ENCODE measurements at regions not wholly inside any gene's neighbourhood (a gene's known extent, or its start where the extent isn't known, plus 50 kb on each side); places are given as distances from the start of the nearest gene placed in this dataset.

DNA sequence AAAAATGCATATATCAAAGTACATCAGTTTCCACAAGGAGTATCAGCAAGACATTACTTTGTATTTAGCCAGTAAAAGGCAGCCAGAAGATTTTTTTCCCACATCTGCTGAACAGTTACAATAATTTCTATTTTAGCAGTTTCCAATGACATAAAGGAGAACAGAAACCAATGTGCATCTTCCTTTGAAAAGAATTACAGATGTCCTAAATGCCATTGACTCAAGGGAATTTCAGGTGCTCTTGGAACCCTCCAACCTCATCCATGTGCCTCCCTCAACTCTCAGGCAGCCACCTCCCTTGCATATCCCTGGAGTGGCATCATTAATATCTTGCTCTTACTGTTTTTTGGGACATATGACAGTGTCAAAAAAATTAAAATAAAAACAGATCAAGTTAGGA is 62.2 kb upstream of the ST8SIA1 start:
- TF ChIP-seq, protein P1, sequence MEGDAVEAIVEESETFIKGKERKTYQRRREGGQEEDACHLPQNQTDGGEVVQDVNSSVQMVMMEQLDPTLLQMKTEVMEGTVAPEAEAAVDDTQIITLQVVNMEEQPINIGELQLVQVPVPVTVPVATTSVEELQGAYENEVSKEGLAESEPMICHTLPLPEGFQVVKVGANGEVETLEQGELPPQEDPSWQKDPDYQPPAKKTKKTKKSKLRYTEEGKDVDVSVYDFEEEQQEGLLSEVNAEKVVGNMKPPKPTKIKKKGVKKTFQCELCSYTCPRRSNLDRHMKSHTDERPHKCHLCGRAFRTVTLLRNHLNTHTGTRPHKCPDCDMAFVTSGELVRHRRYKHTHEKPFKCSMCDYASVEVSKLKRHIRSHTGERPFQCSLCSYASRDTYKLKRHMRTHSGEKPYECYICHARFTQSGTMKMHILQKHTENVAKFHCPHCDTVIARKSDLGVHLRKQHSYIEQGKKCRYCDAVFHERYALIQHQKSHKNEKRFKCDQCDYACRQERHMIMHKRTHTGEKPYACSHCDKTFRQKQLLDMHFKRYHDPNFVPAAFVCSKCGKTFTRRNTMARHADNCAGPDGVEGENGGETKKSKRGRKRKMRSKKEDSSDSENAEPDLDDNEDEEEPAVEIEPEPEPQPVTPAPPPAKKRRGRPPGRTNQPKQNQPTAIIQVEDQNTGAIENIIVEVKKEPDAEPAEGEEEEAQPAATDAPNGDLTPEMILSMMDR (IDR thresholded peaks at IDR 0.05; ENCODE audit: low read depth, low read length) = no peak
- no peaks in the 10 kb centered on the region; the same call in 1 of the 2 replicates for H3K9me3 ChIP-seq (ENCODE audit: control insufficient read depth, insufficient read depth, low read length)
- H3K27me3 ChIP-seq (ENCODE audit: control insufficient read depth, insufficient read depth, low read length) = no peaks in the 10 kb centered on the region
- DNase-seq (ENCODE audit: low read depth, low spot score) = no peak
- CTCF ChIA-PET = no interaction called here
- no peak overlapping the region for H3K27ac ChIP-seq (ENCODE audit: low read depth, low read length)
- no peak overlapping the region for H3K4me3 ChIP-seq (ENCODE audit: low read depth, low read length)
- POLR2A ChIA-PET = no interaction called here

DNA sequence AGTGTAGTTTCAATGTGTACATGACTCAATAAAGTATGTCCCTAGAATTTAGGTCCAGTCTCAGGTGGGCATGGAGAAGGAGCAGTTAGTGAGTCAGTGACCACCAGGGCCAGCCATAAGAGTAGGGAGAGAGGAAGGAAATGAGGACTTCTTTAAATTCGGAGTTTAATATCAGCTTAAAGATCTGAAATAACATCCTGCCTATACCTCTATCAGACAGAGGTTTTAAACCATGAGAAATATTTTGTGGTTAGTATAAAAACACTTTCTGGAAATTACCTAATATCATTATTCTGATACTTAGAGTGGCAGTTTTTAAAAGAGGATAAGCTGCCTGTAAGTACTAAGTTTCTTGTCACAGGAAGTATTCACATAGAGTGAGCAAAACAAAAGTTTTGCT is 61.7 kb upstream of the ST8SIA1 start:
- ChIA-PET POLR2A (no interaction called here), CTCF (interaction anchor here (0.6 kb wide), 1 partner anchor 195 kb away, joined by 3 read pairs; no protein-coding TSS in a partner anchor)

DNA sequence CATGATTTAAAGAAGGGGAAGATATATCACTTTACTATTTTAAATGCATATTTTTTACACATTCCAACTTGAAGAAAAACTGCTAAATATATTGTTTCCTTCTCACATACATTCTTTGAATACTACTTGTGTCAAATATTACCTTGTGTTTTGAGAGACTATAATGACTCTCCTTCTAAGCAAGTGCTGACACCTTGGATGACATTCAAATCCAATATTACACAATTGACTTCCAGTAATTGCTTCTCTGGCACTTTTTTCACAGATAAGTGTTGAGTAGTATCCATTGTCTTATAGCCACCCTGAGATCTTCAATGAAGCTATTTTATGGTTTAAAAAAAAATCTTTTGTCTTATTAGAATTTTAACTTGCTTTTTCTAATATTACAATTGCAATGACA is 61.2 kb upstream of the ST8SIA1 start:
- CTCF ChIA-PET = interaction anchor here (0.6 kb wide), 1 partner anchor 195 kb away, joined by 3 read pairs; no protein-coding TSS in a partner anchor
- H3K4me3 ChIP-seq (ENCODE audit: low read depth, low read length) = no peak overlapping the region
- POLR2A ChIA-PET = no interaction called here
- TF ChIP-seq, protein P1 (IDR thresholded peaks at IDR 0.05; ENCODE audit: low read depth, low read length) = no peak
- no peak overlapping the region for H3K27ac ChIP-seq (ENCODE audit: low read depth, low read length)
- no peaks in the 10 kb centered on the region for H3K27me3 ChIP-seq (ENCODE audit: control insufficient read depth, insufficient read depth, low read length)
- H3K9me3 ChIP-seq (ENCODE audit: control insufficient read depth, insufficient read depth, low read length) = no peaks in the 10 kb centered on the region; the same call in 1 of the 2 replicates
- no peak for DNase-seq (ENCODE audit: low read depth, low spot score)

More for the DNA sequence above, 61.7 kb upstream of the ST8SIA1 start:
- Histone ChIP-seq H3K27me3 (ENCODE audit: control insufficient read depth, insufficient read depth, low read length) (no peaks in the 10 kb centered on the region), H3K9me3 (ENCODE audit: control insufficient read depth, insufficient read depth, low read length) (no peaks in the 10 kb centered on the region; the same call in 1 of the 2 replicates), H3K27ac (ENCODE audit: low read depth, low read length) (no peak overlapping the region), H3K4me3 (ENCODE audit: low read depth, low read length) (no peak overlapping the region)
- no peak for DNase-seq (ENCODE audit: low read depth, low spot score)
- TF ChIP-seq, protein P1 (IDR thresholded peaks at IDR 0.05; ENCODE audit: low read depth, low read length) = no peak

All from AG04450 (cell line).